AG10803 (cell line): ENCODE measurements at regions not wholly inside any gene's neighbourhood (a gene's known extent, or its start where the extent isn't known, plus 50 kb on each side); places are given as distances from the start of the nearest gene placed in this dataset.

ENCODE experiments used
- DNase-seq: peaks from one replicate; pipeline ENCODE4 v3.0.0; 2010; ENCODE audit warnings: low read depth
- H3K4me3 ChIP-seq: 2 replicates; pipeline ENCODE4 v1.5.1; 2011; ENCODE audit warnings: mild to moderate bottlenecking, low read length, control low read depth
- TF ChIP-seq, protein P1 (sequence below): conservative IDR thresholded peaks from 2 replicates; pipeline ENCODE4 v1.5.1; 2011; ENCODE audit warnings: mild to moderate bottlenecking, low read length, control low read depth, inconsistent platforms

DNA sequence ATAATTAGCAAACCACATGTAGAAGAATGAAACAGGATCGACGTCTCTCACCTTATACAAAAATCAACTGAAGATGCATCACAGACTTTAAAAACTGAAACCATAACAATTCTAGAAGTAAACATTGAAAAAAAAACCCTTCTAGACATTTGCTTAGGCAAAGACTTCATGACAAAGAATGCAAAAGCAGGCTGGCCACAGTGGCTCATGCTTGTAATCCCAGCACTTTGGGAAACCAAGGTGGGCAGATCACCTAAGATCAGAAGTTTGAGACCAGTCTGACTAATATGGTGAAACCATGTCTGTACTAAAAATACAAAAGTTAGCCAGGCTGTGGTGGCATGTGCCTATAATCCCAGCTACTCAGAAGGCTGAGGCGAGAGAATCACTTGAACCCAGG lies 1351.7 kb downstream of the MRPL39 start:
- TF ChIP-seq, protein P1, sequence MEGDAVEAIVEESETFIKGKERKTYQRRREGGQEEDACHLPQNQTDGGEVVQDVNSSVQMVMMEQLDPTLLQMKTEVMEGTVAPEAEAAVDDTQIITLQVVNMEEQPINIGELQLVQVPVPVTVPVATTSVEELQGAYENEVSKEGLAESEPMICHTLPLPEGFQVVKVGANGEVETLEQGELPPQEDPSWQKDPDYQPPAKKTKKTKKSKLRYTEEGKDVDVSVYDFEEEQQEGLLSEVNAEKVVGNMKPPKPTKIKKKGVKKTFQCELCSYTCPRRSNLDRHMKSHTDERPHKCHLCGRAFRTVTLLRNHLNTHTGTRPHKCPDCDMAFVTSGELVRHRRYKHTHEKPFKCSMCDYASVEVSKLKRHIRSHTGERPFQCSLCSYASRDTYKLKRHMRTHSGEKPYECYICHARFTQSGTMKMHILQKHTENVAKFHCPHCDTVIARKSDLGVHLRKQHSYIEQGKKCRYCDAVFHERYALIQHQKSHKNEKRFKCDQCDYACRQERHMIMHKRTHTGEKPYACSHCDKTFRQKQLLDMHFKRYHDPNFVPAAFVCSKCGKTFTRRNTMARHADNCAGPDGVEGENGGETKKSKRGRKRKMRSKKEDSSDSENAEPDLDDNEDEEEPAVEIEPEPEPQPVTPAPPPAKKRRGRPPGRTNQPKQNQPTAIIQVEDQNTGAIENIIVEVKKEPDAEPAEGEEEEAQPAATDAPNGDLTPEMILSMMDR: no peak
- DNase-seq: no peak
- no peak overlapping the region for H3K4me3 ChIP-seq

DNA sequence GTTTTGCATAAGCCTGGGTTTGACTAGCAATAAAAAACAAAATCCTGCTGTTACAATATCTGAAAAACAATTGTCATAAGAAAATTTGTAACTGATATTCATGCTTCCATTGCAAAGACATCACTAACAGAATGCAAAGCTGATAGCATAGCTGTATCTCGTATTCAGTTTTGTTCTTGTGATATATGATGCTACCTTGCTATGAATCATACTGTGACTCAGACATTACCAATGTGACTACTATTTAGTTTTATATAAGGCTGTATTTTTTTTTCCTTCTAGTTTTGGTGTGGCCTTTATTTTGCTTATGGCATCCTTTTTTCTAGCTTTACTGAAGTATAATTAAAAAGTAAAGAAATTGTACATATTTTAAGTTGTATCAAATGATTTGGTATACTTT lies 1381.8 kb downstream of the MRPL39 start:
- no peak for DNase-seq
- TF ChIP-seq, protein P1: no peak
- H3K4me3 ChIP-seq: no peak overlapping the region

DNA sequence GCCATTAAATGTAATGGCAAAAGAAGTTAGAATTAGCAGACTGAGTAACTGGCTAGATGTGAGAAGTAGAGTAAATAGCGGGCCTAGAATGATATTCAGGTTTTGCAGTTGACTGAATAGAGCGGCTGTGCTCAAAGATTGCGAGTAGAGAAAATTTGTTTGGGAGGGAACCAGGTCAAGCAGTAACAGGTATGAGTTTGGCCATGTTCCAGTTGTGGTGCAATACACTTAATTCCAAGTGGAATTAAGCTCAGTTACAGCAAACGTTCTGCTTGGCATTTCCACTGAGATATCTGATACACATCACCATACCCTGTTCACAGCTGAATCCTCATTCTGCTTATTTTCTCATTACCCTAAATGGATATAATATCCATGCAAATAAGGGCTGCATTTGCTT lies 1382.9 kb downstream of the MRPL39 start:
- TF ChIP-seq, protein P1: no peak
- DNase-seq: no peak
- H3K4me3 ChIP-seq: no peak overlapping the region

DNA sequence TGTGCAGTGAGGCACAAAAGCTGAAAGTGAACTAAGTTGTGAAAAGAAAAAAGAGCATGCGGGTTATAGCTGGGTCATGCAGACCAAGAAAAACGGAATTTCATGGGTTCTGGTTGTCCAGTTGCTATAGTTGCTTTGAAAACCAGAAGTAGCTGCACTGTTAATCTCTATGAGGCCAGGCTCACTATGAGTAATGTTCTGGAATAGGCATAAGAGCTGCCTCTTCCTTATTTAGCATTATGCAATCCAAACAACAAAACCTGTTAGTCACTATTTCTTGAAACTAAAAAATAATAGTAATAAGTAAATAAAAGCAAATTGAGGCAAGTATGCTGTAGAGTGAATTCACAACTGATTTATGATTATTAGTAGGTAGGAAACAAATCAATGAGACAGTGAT lies 1383.7 kb downstream of the MRPL39 start:
- DNase-seq: no peak
- TF ChIP-seq, protein P1: no peak
- H3K4me3 ChIP-seq: no peak overlapping the region

DNA sequence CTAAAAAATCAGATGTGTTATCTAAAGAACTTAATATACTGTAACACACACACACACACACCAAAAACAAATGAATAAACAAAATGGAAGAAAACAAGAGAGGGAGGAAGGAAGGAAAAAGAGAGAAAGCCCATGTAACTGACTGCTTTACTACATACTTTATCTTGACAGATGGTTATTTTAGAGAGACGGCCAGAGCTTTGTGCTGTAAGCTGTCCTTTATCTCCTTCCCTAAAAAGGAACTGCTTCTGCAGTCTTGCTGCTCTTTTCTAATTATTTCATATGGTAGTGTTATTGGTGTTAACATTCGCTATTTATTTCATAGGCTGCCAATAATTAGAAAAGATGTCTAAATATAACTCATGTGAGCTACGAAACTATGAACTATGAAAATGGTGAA lies 1384.6 kb downstream of the MRPL39 start:
- H3K4me3 ChIP-seq: no peak overlapping the region
- TF ChIP-seq, protein P1: no peak
- DNase-seq: no peak

DNA sequence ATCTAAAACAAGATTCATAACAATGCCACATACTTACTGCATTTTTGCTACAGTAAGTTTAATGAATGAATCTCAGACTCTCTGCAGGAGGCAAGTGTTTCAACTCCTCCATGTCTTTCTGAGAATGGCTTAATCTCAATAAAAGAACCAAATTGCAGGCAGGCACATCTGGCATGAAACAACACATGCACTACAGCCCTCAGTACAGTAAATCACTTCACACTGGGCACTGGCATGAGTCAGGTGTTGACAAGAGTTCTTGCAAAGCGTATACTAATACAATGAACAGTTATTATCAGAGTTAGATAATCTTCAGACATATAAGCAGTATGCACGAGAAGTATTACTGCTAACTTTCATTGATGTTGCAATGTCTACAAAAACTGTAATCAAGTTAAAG lies 1386.8 kb downstream of the MRPL39 start:
- H3K4me3 ChIP-seq: no peak overlapping the region
- TF ChIP-seq, protein P1: no peak
- DNase-seq: no peak

DNA sequence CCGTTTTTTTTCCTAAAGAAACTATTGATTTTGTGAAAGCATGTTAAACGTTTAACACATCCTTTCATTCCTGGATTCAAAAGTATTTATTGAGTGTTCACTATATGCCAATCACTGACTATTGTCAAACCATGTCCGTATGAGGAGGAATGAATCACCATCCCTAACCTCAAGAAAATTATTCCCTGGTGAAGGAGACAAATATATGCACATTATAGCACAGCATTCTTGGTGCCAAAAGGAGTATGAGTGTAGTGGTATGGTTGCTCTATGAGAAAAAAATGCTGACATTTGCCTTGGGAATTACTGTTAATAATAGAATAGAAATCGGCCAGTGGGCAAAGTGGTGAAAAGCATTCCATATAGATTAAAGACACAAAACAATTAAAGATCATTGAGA lies 1390.1 kb downstream of the MRPL39 start:
- TF ChIP-seq, protein P1: no peak
- no peak overlapping the region for H3K4me3 ChIP-seq
- no peak for DNase-seq
